GM12878 (cell line): ENCODE measurements at regions not wholly inside any gene's neighbourhood (a gene's known extent, or its start where the extent isn't known, plus 50 kb on each side); places are given as distances from the start of the nearest gene placed in this dataset.

Experiments
- BCL11A ChIP-seq: IDR thresholded peaks from 2 replicates; pipeline ENCODE4 v1.6.1; 2011; ENCODE audit warnings: low read depth, low read length
- KDM1A ChIP-seq: fragments of 200-600 bp; sonication (generic); IDR thresholded peaks from 2 replicates; pipeline ENCODE4 v1.6.1; 2016; ENCODE audit warnings: borderline replicate concordance
- NFYB ChIP-seq: IDR thresholded peaks from 2 replicates; pipeline ENCODE4 v1.6.1; 2011; ENCODE audit warnings: low read depth, mild to moderate bottlenecking, low read length, improper control_type of control experiment, moderate library complexity; ENCODE audit not compliant: insufficient read depth
- POLR2A ChIP-seq: IDR thresholded peaks from 2 replicates; pipeline ENCODE4 v1.6.1; 2011; ENCODE audit warnings: low read depth, mild to moderate bottlenecking, low read length
- RAD21 ChIP-seq: IDR thresholded peaks from 2 replicates; pipeline ENCODE4 v1.6.1; 2011; ENCODE audit warnings: mild to moderate bottlenecking, low read depth, low read length, moderate library complexity; ENCODE audit not compliant: insufficient read depth
- RBBP5 ChIP-seq: fragments of 200-600 bp; sonication (generic); conservative IDR thresholded peaks from 2 replicates; pipeline ENCODE4 v1.6.1; 2016
- SIX5 ChIP-seq: IDR thresholded peaks from 2 replicates; pipeline ENCODE4 v1.6.1; 2011; ENCODE audit warnings: mild to moderate bottlenecking, low read depth, low read length, moderate library complexity; ENCODE audit not compliant: severe bottlenecking
- SP1 ChIP-seq: IDR thresholded peaks from one replicate; pipeline ENCODE4 v1.6.1; 2011; ENCODE audit warnings: low read depth, low read length
- SRF ChIP-seq, 2 experiments: IDR thresholded peaks; 2 replicates each; pipeline ENCODE4 v1.6.1; 2011; ENCODE audit warnings: low read depth in 2 of 2, low read length in 2 of 2, mild to moderate bottlenecking in 1 of 2, moderate library complexity in 1 of 2
- TAF1 ChIP-seq: IDR thresholded peaks from 2 replicates; pipeline ENCODE4 v1.6.1; 2011; ENCODE audit warnings: mild to moderate bottlenecking, low read depth, low read length, borderline replicate concordance
- TF ChIP-seq, protein P1 (sequence below), 3 experiments: IDR thresholded peaks in 2 of 3; conservative IDR thresholded peaks in 1 of 3; 2 replicates each; pipeline ENCODE4 v1.5.1; 2011; ENCODE audit warnings: low read depth in 3 of 3, low read length in 3 of 3, mild to moderate bottlenecking in 3 of 3, control low read depth in 2 of 3, moderate library complexity in 2 of 3, inconsistent platforms in 1 of 3, mixed read lengths in 1 of 3; ENCODE audit not compliant: control insufficient read depth in 2 of 3, insufficient read depth in 1 of 3; ENCODE audit errors: extremely low read depth in 1 of 3
- TF ChIP-seq, protein P2 (sequence below): IDR thresholded peaks from 2 replicates; pipeline ENCODE4 v1.6.1; 2011; ENCODE audit warnings: low read depth, mild to moderate bottlenecking, low read length, moderate library complexity, borderline replicate concordance; ENCODE audit errors: extremely low read depth
- TF ChIP-seq, protein P3 (sequence below): fragments of 450-650 bp; IDR thresholded peaks from 2 replicates; pipeline ENCODE4 v1.6.1; 2017; ENCODE audit warnings: mild to moderate bottlenecking, low read depth, inconsistent platforms; ENCODE audit not compliant: poor library complexity, severe bottlenecking
- TF ChIP-seq, protein P4 (sequence below): IDR thresholded peaks from 2 replicates; pipeline ENCODE4 v1.6.1; 2012; ENCODE audit warnings: mild to moderate bottlenecking, low read depth, low read length

DNA sequence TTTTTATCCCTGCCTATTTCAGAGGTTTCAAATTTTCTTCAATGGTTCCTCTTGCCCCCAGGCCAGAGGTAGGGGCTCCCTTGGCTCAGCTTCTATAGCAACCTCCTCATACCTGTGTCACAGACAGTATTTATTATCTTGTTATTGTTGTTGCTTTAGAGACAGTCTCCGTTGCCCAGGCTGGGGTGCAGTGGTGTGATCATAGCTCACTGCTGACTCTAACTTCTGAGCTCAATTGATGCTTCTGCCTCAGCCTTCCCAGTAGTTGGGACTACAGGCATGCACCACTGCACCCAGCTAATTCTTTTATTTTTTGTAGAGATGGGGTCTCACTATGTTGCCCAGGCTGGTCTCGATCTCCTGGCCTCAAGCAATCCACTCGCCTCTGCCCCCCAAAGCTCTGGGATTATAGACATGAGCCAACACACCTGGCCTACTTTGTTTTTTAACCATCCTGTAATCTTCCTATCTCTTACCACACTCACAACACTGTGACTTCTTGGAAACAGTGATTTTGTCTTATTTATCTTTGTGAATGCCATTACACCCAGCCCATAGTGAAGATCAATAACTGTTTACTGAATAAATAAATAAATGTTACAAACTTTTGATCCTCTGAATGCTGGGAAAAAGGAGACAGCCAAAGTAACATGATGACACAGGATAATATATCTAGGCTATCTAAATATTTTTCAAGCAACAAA is 95.9 kb downstream of the PHLDA1 start:
- no peak for TF ChIP-seq POLR2A
- TF ChIP-seq, protein P1, sequence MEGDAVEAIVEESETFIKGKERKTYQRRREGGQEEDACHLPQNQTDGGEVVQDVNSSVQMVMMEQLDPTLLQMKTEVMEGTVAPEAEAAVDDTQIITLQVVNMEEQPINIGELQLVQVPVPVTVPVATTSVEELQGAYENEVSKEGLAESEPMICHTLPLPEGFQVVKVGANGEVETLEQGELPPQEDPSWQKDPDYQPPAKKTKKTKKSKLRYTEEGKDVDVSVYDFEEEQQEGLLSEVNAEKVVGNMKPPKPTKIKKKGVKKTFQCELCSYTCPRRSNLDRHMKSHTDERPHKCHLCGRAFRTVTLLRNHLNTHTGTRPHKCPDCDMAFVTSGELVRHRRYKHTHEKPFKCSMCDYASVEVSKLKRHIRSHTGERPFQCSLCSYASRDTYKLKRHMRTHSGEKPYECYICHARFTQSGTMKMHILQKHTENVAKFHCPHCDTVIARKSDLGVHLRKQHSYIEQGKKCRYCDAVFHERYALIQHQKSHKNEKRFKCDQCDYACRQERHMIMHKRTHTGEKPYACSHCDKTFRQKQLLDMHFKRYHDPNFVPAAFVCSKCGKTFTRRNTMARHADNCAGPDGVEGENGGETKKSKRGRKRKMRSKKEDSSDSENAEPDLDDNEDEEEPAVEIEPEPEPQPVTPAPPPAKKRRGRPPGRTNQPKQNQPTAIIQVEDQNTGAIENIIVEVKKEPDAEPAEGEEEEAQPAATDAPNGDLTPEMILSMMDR (IDR thresholded peaks at IDR 0.05 in 2 of 3, conservative IDR thresholded peaks at IDR 0.05 in 1 of 3; ENCODE audit: control insufficient read depth in 2 of 3, extremely low read depth in 1 of 3, insufficient read depth in 1 of 3, low read depth in 3 of 3, low read length in 3 of 3), result no peak
- TF ChIP-seq, protein P2, sequence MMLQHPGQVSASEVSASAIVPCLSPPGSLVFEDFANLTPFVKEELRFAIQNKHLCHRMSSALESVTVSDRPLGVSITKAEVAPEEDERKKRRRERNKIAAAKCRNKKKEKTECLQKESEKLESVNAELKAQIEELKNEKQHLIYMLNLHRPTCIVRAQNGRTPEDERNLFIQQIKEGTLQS, result no peak
- TF ChIP-seq SP1, result no peak
- no peak for TF ChIP-seq TAF1
- no peak for TF ChIP-seq NFYB
- TF ChIP-seq, protein P3, sequence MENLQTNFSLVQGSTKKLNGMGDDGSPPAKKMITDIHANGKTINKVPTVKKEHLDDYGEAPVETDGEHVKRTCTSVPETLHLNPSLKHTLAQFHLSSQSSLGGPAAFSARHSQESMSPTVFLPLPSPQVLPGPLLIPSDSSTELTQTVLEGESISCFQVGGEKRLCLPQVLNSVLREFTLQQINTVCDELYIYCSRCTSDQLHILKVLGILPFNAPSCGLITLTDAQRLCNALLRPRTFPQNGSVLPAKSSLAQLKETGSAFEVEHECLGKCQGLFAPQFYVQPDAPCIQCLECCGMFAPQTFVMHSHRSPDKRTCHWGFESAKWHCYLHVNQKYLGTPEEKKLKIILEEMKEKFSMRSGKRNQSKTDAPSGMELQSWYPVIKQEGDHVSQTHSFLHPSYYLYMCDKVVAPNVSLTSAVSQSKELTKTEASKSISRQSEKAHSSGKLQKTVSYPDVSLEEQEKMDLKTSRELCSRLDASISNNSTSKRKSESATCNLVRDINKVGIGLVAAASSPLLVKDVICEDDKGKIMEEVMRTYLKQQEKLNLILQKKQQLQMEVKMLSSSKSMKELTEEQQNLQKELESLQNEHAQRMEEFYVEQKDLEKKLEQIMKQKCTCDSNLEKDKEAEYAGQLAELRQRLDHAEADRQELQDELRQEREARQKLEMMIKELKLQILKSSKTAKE, result no peak
- TF ChIP-seq, protein P4, sequence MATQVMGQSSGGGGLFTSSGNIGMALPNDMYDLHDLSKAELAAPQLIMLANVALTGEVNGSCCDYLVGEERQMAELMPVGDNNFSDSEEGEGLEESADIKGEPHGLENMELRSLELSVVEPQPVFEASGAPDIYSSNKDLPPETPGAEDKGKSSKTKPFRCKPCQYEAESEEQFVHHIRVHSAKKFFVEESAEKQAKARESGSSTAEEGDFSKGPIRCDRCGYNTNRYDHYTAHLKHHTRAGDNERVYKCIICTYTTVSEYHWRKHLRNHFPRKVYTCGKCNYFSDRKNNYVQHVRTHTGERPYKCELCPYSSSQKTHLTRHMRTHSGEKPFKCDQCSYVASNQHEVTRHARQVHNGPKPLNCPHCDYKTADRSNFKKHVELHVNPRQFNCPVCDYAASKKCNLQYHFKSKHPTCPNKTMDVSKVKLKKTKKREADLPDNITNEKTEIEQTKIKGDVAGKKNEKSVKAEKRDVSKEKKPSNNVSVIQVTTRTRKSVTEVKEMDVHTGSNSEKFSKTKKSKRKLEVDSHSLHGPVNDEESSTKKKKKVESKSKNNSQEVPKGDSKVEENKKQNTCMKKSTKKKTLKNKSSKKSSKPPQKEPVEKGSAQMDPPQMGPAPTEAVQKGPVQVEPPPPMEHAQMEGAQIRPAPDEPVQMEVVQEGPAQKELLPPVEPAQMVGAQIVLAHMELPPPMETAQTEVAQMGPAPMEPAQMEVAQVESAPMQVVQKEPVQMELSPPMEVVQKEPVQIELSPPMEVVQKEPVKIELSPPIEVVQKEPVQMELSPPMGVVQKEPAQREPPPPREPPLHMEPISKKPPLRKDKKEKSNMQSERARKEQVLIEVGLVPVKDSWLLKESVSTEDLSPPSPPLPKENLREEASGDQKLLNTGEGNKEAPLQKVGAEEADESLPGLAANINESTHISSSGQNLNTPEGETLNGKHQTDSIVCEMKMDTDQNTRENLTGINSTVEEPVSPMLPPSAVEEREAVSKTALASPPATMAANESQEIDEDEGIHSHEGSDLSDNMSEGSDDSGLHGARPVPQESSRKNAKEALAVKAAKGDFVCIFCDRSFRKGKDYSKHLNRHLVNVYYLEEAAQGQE, result no peak
- no peak for TF ChIP-seq SIX5
- no peak for TF ChIP-seq SRF (IDR thresholded peaks at IDR 0.05; ENCODE audit: low read depth in 2 of 2, low read length in 2 of 2)
- TF ChIP-seq RAD21, result no peak
- TF ChIP-seq KDM1A, result no peak
- no peak for TF ChIP-seq RBBP5
- TF ChIP-seq BCL11A, result no peak
